ENCODE measurements at regions not wholly inside any gene's neighbourhood (a gene's known extent, or its start where the extent isn't known, plus 50 kb on each side); places are given as distances from the start of the nearest gene placed in this dataset.

GRCh38 chr5:3142261-3143027 lies 391.0 kb upstream of the IRX2 start:
- no peak for DNase-seq

GRCh38 chr5:3140117-3140516 lies 388.6 kb upstream of the IRX2 start:
- DNase-seq: no peak

- DNase-seq: peak; percentile 23
Observed at GRCh38 chr5:3139499-3139931, 388.0 kb upstream of the IRX2 start.

GRCh38 chr5:3131161-3131560 lies 379.7 kb upstream of the IRX2 start:
- no peak for DNase-seq

GRCh38 chr5:3129252-3129651 lies 377.8 kb upstream of the IRX2 start:
- DNase-seq: no peak

- no peak for DNase-seq
Observed at GRCh38 chr5:3127423-3127911, 376.0 kb upstream of the IRX2 start.

- no peak for DNase-seq
Observed at GRCh38 chr5:3126639-3127038, 375.2 kb upstream of the IRX2 start.

GRCh38 chr5:3124410-3124809 lies 372.9 kb upstream of the IRX2 start:
- no peak for DNase-seq

- no peak for DNase-seq
Observed at GRCh38 chr5:3123763-3124157, 372.3 kb upstream of the IRX2 start.

GRCh38 chr5:3122985-3123762 lies 371.7 kb upstream of the IRX2 start:
- no peak for DNase-seq

- no peak for DNase-seq
Observed at GRCh38 chr5:3122216-3122615, 370.7 kb upstream of the IRX2 start.

GRCh38 chr5:3121813-3122212 lies 370.3 kb upstream of the IRX2 start:
- DNase-seq: no peak

GRCh38 chr5:3120028-3120427 lies 368.6 kb upstream of the IRX2 start:
- DNase-seq: no peak

GRCh38 chr5:3119435-3119834 lies 368.0 kb upstream of the IRX2 start:
- no peak for DNase-seq

- DNase-seq: no peak
Observed at GRCh38 chr5:3118340-3118739, 366.9 kb upstream of the IRX2 start.

GRCh38 chr5:3116366-3116765 lies 364.9 kb upstream of the IRX2 start:
- no peak for DNase-seq

- DNase-seq: no peak
Observed at GRCh38 chr5:3114467-3114866, 363.0 kb upstream of the IRX2 start.

GRCh38 chr5:3110371-3110770 lies 358.9 kb upstream of the IRX2 start:
- no peak for DNase-seq

GRCh38 chr5:3107156-3107611 lies 355.7 kb upstream of the IRX2 start:
- DNase-seq: no peak

GRCh38 chr5:3105581-3105980 lies 354.1 kb upstream of the IRX2 start:
- DNase-seq: no peak

GRCh38 chr5:3105172-3105571 lies 353.7 kb upstream of the IRX2 start:
- no peak for DNase-seq

GRCh38 chr5:3104429-3105060 lies 353.1 kb upstream of the IRX2 start:
- no peak for DNase-seq

- DNase-seq: no peak
Observed at GRCh38 chr5:3103262-3103811, 351.9 kb upstream of the IRX2 start.

Measured in occipital lobe (tissue), 1 donor.